BJ (cell line): ENCODE measurements at regions not wholly inside any gene's neighbourhood (a gene's known extent, or its start where the extent isn't known, plus 50 kb on each side); places are given as distances from the start of the nearest gene placed in this dataset.

ENCODE experiments used
- CTCF ChIA-PET: fragments of 350-600 bp; formaldehyde crosslinking; extraction: SDS; loops from one replicate; lab custom pipeline; 2021; ENCODE audit warnings: antibody characterized with exemption, inconsistent platforms; lab: Yijun Ruan, JAX
- POLR2A ChIA-PET: fragments of 300-600 bp; sonication (Branson Sonifier 250); formaldehyde crosslinking; extraction: SDS; loops from one replicate; lab custom pipeline; 2021; ENCODE audit warnings: antibody characterized with exemption; lab: Charles Lee
- DNase-seq: peaks from one replicate; pipeline ENCODE4 v3.0.0-alpha.2; 2011; ENCODE audit warnings: low read depth
- H3K27me3 ChIP-seq: 2 replicates; pipeline ENCODE4 v1.6.0; 2011; ENCODE audit warnings: low read length; ENCODE audit not compliant: control insufficient read depth, insufficient read depth
- H3K36me3 ChIP-seq: 2 replicates; pipeline ENCODE4 v1.5.1; 2011; ENCODE audit warnings: low read length; ENCODE audit not compliant: control insufficient read depth, insufficient read depth
- H3K4me3 ChIP-seq: 2 replicates; pipeline ENCODE4 v1.5.1; 2011; ENCODE audit warnings: low read depth, mild to moderate bottlenecking, control low read depth, low read length
- TF ChIP-seq, protein P1 (sequence below): IDR thresholded peaks from 2 replicates; pipeline ENCODE4 v1.5.1; 2011; ENCODE audit warnings: low read depth, mild to moderate bottlenecking, control low read depth, inconsistent platforms, low read length, moderate library complexity; ENCODE audit not compliant: insufficient read depth

- H3K27me3 ChIP-seq: no peaks in the 10 kb centered on the region
- ChIA-PET CTCF (no interaction called here), POLR2A (no interaction called here)
- no peaks in the 10 kb centered on the region for H3K36me3 ChIP-seq
- no peak for DNase-seq
- TF ChIP-seq, protein P1, sequence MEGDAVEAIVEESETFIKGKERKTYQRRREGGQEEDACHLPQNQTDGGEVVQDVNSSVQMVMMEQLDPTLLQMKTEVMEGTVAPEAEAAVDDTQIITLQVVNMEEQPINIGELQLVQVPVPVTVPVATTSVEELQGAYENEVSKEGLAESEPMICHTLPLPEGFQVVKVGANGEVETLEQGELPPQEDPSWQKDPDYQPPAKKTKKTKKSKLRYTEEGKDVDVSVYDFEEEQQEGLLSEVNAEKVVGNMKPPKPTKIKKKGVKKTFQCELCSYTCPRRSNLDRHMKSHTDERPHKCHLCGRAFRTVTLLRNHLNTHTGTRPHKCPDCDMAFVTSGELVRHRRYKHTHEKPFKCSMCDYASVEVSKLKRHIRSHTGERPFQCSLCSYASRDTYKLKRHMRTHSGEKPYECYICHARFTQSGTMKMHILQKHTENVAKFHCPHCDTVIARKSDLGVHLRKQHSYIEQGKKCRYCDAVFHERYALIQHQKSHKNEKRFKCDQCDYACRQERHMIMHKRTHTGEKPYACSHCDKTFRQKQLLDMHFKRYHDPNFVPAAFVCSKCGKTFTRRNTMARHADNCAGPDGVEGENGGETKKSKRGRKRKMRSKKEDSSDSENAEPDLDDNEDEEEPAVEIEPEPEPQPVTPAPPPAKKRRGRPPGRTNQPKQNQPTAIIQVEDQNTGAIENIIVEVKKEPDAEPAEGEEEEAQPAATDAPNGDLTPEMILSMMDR: no peak
- no peak overlapping the region for H3K4me3 ChIP-seq
Measured at GRCh38 chr20:55252521-55252920, 752.8 kb downstream of the CBLN4 start.

DNA sequence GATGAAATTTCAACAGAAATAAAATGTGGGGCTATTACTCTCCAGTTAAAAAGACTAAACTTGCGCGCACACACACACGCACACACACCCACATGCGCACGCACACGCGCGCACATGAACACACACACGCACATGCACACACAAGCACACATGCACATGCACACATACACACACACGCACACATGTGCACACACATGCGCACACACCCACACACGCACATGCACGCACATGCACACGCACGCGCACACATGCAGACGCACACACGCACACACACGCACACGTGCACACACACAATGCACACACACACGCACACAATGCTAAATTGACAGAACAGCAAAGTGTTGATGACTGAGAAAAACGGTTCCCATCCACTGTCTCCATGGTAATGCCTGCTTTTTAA is 754.1 kb downstream of the CBLN4 start:
- POLR2A ChIA-PET: no interaction called here
- H3K4me3 ChIP-seq: no peak overlapping the region
- TF ChIP-seq, protein P1: no peak

GRCh38 chr20:55242853-55243252 is 762.5 kb downstream of the CBLN4 start:
- H3K36me3 ChIP-seq: no peaks in the 10 kb centered on the region
- H3K27me3 ChIP-seq: no peaks in the 10 kb centered on the region
- H3K4me3 ChIP-seq: no peak overlapping the region
- POLR2A ChIA-PET: no interaction called here
- DNase-seq: no peak
- TF ChIP-seq, protein P1: no peak
- CTCF ChIA-PET: no interaction called here

More for the DNA sequence above, 754.1 kb downstream of the CBLN4 start:
- Histone ChIP-seq H3K36me3 (no peaks in the 10 kb centered on the region), H3K27me3 (no peaks in the 10 kb centered on the region)
- CTCF ChIA-PET: no interaction called here
- no peak for DNase-seq

DNA sequence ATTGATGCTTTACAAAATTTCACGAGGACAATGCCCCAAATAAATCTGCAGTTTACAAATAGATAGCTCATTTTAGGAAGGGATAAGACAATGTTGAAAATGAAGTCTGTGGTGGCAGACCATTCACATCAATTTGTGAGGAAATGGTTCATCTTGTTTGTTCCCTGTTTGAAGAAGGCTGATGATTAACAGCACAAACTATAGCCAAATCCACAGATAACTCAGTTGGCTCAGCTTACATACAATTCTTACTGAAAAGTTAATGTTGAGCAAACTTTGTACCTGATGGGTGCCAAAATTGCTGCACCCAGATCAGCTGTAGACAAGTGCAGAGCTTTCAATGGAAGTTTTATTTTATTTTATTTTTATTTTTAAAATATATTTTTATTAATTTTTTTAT is 763.9 kb downstream of the DOK5 start:
- TF ChIP-seq, protein P1: no peak
- ChIA-PET POLR2A (no interaction called here), CTCF (no interaction called here)
- Histone ChIP-seq H3K36me3 (no peaks in the 10 kb centered on the region), H3K4me3 (no peak overlapping the region), H3K27me3 (no peaks in the 10 kb centered on the region)
- DNase-seq: no peak

- DNase-seq: no peak
- ChIA-PET POLR2A (no interaction called here), CTCF (no interaction called here)
- Histone ChIP-seq H3K4me3 (no peak overlapping the region), H3K27me3 (no peaks in the 10 kb centered on the region), H3K36me3 (no peaks in the 10 kb centered on the region)
- TF ChIP-seq, protein P1: no peak
Measured at GRCh38 chr20:55232647-55233046, 757.3 kb downstream of the DOK5 start.
